Endothelial cell of umbilical vein (primary cell): ENCODE measurements at regions not wholly inside any gene's neighbourhood (a gene's known extent, or its start where the extent isn't known, plus 50 kb on each side); places are given as distances from the start of the nearest gene placed in this dataset.

Experiments
- BruUV-seq: library from RNA; stranded (reverse); fragments of 400-500 nt; replicated peaks from 2 replicates; lab custom pipeline; 2021; lab: Mats Ljungman, UMichigan
- CTCF ChIA-PET: fragments of 300-600, 350-600 bp; sonication (Branson Sonifier 250); formaldehyde crosslinking; loops from one replicate; lab custom pipeline; 2021; ENCODE audit warnings: antibody characterized with exemption, inconsistent platforms; lab: Charles Lee
- POLR2A ChIA-PET: fragments of 300-600, 350-600 bp; sonication (Branson Sonifier 250); formaldehyde crosslinking; loops from one replicate; lab custom pipeline; 2021; ENCODE audit warnings: antibody characterized with exemption, inconsistent platforms; lab: Charles Lee
- DNase-seq: peaks from one replicate; pipeline ENCODE4 v3.0.0-alpha.2; 2011; ENCODE audit warnings: low read depth, low spot score
- FAIRE-seq: peaks from 2 replicates; lab custom pipeline; 2011; peaks lifted over from hg19 to GRCh38; lab: Jason Lieb, UNC
- H2AFZ ChIP-seq: 2 replicates; pipeline ENCODE4 v1.6.0; 2012; ENCODE audit warnings: low read depth, low read length, control low read depth, inconsistent platforms
- H3K27ac ChIP-seq: 2 replicates; pipeline ENCODE4 v1.5.1; 2011; ENCODE audit warnings: low read depth, mild to moderate bottlenecking, control low read depth, low read length, moderate library complexity; ENCODE audit not compliant: insufficient read depth
- H3K27me3 ChIP-seq, 2 experiments: 2 replicates each; pipeline versions ENCODE4 v1.6.0 to v1.6.1; 2011; ENCODE audit warnings: low read length in 2 of 2, mixed read lengths in 1 of 2; ENCODE audit not compliant: control insufficient read depth in 2 of 2, insufficient read depth in 2 of 2
- H3K36me3 ChIP-seq, 2 experiments: 2 replicates in 1 of 2; 3 replicates in 1 of 2; pipeline ENCODE4 v1.5.1; 2011; ENCODE audit warnings: low read length in 2 of 2, mild to moderate bottlenecking in 1 of 2, moderate library complexity in 1 of 2; ENCODE audit not compliant: control insufficient read depth in 2 of 2, insufficient read depth in 2 of 2; ENCODE audit errors: extremely low read depth in 1 of 2
- H3K4me1 ChIP-seq: 3 replicates; pipeline ENCODE4 v1.5.1; 2011; ENCODE audit warnings: mild to moderate bottlenecking, low read length; ENCODE audit not compliant: control insufficient read depth, insufficient read depth; ENCODE audit errors: extremely low read depth
- H3K4me2 ChIP-seq: 2 replicates; pipeline ENCODE4 v1.6.1; 2011; ENCODE audit warnings: low read length, control low read depth, mixed read lengths; ENCODE audit not compliant: insufficient read depth
- H3K4me3 ChIP-seq, 3 experiments: fragments of 200-600 bp in 1 of 3; sonication (generic), shearing (Covaris generic) in 1 of 3; replicated peaks in 1 of 3; 2 replicates each; pipeline ENCODE4 v1.5.1; 2011 to 2016; ENCODE audit warnings: control low read depth in 3 of 3, low read length in 3 of 3, mild to moderate bottlenecking in 2 of 3, inconsistent platforms in 1 of 3, low read depth in 1 of 3, moderate library complexity in 1 of 3; ENCODE audit not compliant: insufficient read depth in 1 of 3
- H3K79me2 ChIP-seq: 2 replicates; pipeline ENCODE4 v1.6.0; 2012; ENCODE audit warnings: low read length, inconsistent platforms; ENCODE audit not compliant: control insufficient read depth, insufficient read depth
- H3K9ac ChIP-seq: replicated peaks from 2 replicates; pipeline ENCODE3; 2011; ENCODE audit warnings: low read length, control low read depth; ENCODE audit not compliant: insufficient read depth; ENCODE audit errors: extremely low read depth
- H3K9me1 ChIP-seq: replicated peaks from 3 replicates; pipeline ENCODE4 v1.6.0; 2011; ENCODE audit warnings: mild to moderate bottlenecking, low read length; ENCODE audit not compliant: control insufficient read depth, insufficient read depth; ENCODE audit errors: extremely low read depth
- H3K9me3 ChIP-seq: replicated peaks from 2 replicates; pipeline ENCODE4 v1.5.1; 2012; ENCODE audit warnings: low read length, inconsistent platforms; ENCODE audit not compliant: control insufficient read depth, insufficient read depth
- H4K20me1 ChIP-seq: replicated peaks from 2 replicates; pipeline ENCODE3; 2011; ENCODE audit warnings: mild to moderate bottlenecking, low read length; ENCODE audit not compliant: control insufficient read depth, insufficient read depth; ENCODE audit errors: extremely low read depth
- EZH2 ChIP-seq: IDR thresholded peaks from 2 replicates; pipeline ENCODE4 v1.6.1; 2012; ENCODE audit warnings: borderline replicate concordance, low read depth, mild to moderate bottlenecking, moderate library complexity, low read length, inconsistent platforms; ENCODE audit not compliant: severe bottlenecking
- FOS ChIP-seq: IDR thresholded peaks from 2 replicates; pipeline ENCODE4 v1.6.1; 2011; ENCODE audit warnings: mild to moderate bottlenecking, low read length, moderate library complexity, borderline replicate concordance; ENCODE audit not compliant: insufficient read depth
- GATA2 ChIP-seq: IDR thresholded peaks from 2 replicates; pipeline ENCODE4 v1.7.0; 2011; ENCODE audit warnings: low read depth, mild to moderate bottlenecking, moderate library complexity, mixed read lengths, low read length; ENCODE audit not compliant: insufficient read length, insufficient read depth
- JUN ChIP-seq: IDR thresholded peaks from 2 replicates; pipeline ENCODE4 v1.6.1; 2011; ENCODE audit warnings: borderline replicate concordance, low read depth; ENCODE audit not compliant: insufficient read length, insufficient read depth
- MYC ChIP-seq: IDR thresholded peaks from one replicate; pipeline ENCODE4 v1.6.1; 2011; ENCODE audit warnings: mild to moderate bottlenecking, low read depth, low read length
- POLR2A ChIP-seq: IDR thresholded peaks from 2 replicates; pipeline ENCODE4 v1.6.1; 2012; ENCODE audit warnings: low read depth, mild to moderate bottlenecking, control low read depth, low read length
- POLR2AphosphoS5 ChIP-seq: IDR thresholded peaks from 2 replicates; pipeline ENCODE4 v1.6.1; 2012; ENCODE audit warnings: low read depth, mild to moderate bottlenecking, control low read depth, low read length, moderate library complexity; ENCODE audit not compliant: insufficient read depth
- dilution Hi-C: fragments of 300-500 bp; cut with MboI; formaldehyde crosslinking; loops from one replicate; pipeline ENCODE4 v1.15.0; 2019; ENCODE audit warnings: low sequenced_read_pairs; ENCODE audit not compliant: extremely low pct_ligation_motif_present
- intact Hi-C: fragments of 100-400 bp; cut with micrococcal nuclease; formaldehyde crosslinking; loops from one replicate; pipeline ENCODE4 v1.10.0; 2022
- TF ChIP-seq, protein P1 (sequence below), 2 donors: IDR thresholded peaks; 1 replicate in 1 of 2; 2 replicates in 1 of 2; pipeline ENCODE4 v1.5.1; 2011; ENCODE audit warnings: low read length in 2 of 2, mild to moderate bottlenecking in 2 of 2, moderate library complexity in 2 of 2, control low read depth in 1 of 2, inconsistent platforms in 1 of 2, low read depth in 1 of 2; ENCODE audit not compliant: insufficient read depth in 1 of 2; ENCODE audit errors: extremely low read depth in 1 of 2
- TF ChIP-seq, protein P2 (sequence below): IDR thresholded peaks from 2 replicates; pipeline ENCODE4 v1.6.1; 2011; ENCODE audit not compliant: insufficient read depth, insufficient read length

DNA sequence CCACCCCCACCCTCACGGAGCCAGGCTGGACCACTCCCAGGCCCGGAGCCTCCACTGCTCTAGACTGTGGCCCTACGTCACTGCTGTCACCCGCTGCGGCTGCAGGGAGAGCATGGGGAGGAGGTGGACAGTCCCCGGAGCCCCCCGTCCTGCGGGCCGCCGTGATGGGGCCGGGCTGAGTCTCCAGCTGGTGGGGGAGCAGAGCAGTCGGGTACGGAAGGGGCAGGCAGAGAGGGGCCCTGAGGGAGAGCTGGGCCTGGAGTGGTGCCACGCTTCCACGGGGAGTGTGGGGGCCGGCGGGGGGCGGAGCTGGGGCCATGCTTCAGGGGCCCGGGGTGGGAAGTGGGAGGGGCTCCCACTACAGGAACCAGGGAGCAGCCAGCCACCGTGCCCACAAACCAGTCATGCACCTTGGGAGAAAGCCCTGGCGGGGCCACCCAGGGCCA, 98.9 kb upstream of the KCNK1 start:
- Histone ChIP-seq H3K4me2 (no peak overlapping the region), H3K36me3 (no peaks in the 10 kb centered on the region), H3K9me1 (no peaks in the 10 kb centered on the region), H3K27me3 (no peaks in the 10 kb centered on the region), H4K20me1 (no peaks in the 10 kb centered on the region), H3K4me1 (no peaks in the 10 kb centered on the region), H3K4me3 (no peak overlapping the region), H3K79me2 (no peaks in the 10 kb centered on the region), H3K27ac (no peak overlapping the region), H3K9ac (no peak overlapping the region), H3K9me3 (no peaks in the 10 kb centered on the region), H2AFZ (no peak overlapping the region)
- POLR2A ChIA-PET, result no interaction called here
- no peak for FAIRE-seq
- dilution Hi-C loops (no loop called here), intact Hi-C loops (no loop called here)
- TF ChIP-seq GATA2, result no peak
- TF ChIP-seq, protein P1, sequence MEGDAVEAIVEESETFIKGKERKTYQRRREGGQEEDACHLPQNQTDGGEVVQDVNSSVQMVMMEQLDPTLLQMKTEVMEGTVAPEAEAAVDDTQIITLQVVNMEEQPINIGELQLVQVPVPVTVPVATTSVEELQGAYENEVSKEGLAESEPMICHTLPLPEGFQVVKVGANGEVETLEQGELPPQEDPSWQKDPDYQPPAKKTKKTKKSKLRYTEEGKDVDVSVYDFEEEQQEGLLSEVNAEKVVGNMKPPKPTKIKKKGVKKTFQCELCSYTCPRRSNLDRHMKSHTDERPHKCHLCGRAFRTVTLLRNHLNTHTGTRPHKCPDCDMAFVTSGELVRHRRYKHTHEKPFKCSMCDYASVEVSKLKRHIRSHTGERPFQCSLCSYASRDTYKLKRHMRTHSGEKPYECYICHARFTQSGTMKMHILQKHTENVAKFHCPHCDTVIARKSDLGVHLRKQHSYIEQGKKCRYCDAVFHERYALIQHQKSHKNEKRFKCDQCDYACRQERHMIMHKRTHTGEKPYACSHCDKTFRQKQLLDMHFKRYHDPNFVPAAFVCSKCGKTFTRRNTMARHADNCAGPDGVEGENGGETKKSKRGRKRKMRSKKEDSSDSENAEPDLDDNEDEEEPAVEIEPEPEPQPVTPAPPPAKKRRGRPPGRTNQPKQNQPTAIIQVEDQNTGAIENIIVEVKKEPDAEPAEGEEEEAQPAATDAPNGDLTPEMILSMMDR (IDR thresholded peaks at IDR 0.05; ENCODE audit: extremely low read depth in 1 of 2, insufficient read depth in 1 of 2, low read depth in 1 of 2, low read length in 2 of 2), result no peak
- CTCF ChIA-PET, result no interaction called here
- no peak for DNase-seq
- BruUV-seq, result no TSS peak

DNA sequence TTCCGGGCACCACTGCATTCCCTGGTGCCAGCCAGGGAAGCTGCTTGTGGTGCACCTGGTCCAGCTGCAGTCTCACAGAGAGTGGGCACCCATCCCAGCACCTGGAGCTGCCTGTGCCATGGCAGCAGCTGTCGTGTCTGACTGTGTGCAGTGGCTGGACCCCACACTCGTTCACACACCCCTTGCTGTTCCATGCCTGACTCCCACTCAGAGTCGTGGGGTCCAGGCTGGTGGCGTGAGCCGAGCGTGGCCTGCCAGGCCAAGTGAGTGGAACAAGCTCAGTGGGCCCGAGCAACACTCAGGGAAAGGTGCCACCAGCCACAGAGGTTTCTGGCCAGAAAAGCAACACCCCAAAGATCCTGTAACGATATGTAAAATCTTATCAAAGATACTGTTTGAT, 97.2 kb upstream of the KCNK1 start:
- H3K27ac ChIP-seq, result no peak overlapping the region
- no peak overlapping the region for H3K9ac ChIP-seq
- H3K79me2 ChIP-seq, result no peaks in the 10 kb centered on the region
- no peak for FAIRE-seq
- H3K36me3 ChIP-seq, result no peaks in the 10 kb centered on the region
- no peaks in the 10 kb centered on the region for H3K4me1 ChIP-seq
- no TSS peak for BruUV-seq
- no peak overlapping the region for H2AFZ ChIP-seq
- TF ChIP-seq FOS (no peak), POLR2A (no peak), EZH2 (no peak), GATA2 (no peak), JUN (no peak), MYC (no peak), POLR2AphosphoS5 (no peak)
- TF ChIP-seq, protein P2, sequence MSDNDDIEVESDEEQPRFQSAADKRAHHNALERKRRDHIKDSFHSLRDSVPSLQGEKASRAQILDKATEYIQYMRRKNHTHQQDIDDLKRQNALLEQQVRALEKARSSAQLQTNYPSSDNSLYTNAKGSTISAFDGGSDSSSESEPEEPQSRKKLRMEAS, result no peak
- TF ChIP-seq, protein P1 (IDR thresholded peaks at IDR 0.05; ENCODE audit: extremely low read depth in 1 of 2, insufficient read depth in 1 of 2, low read depth in 1 of 2, low read length in 2 of 2), result no peak
- no peaks in the 10 kb centered on the region for H3K9me1 ChIP-seq
- no peak for DNase-seq
- no peaks in the 10 kb centered on the region for H4K20me1 ChIP-seq
- dilution Hi-C loops (no loop called here), intact Hi-C loops (no loop called here)
- no peak overlapping the region for H3K4me2 ChIP-seq
- no peaks in the 10 kb centered on the region for H3K27me3 ChIP-seq
- CTCF ChIA-PET, result no interaction called here
- no peaks in the 10 kb centered on the region for H3K9me3 ChIP-seq
- POLR2A ChIA-PET, result no interaction called here
- H3K4me3 ChIP-seq, result no peak overlapping the region
